ENCODE measurements at regions not wholly inside any gene's neighbourhood (a gene's known extent, or its start where the extent isn't known, plus 50 kb on each side); places are given as distances from the start of the nearest gene placed in this dataset.

GRCh38 chr4:177128306-177128705 lies 181.4 kb upstream of the NEIL3 start:
- TF ChIP-seq CTCF (IDR thresholded peaks at IDR 0.05): no peak

GRCh38 chr4:177131736-177132135 lies 177.9 kb upstream of the NEIL3 start:
- no peak for TF ChIP-seq CTCF (IDR thresholded peaks at IDR 0.05)

- no peak for TF ChIP-seq CTCF (IDR thresholded peaks at IDR 0.05)
Observed at GRCh38 chr4:177147668-177148067, 162.0 kb upstream of the NEIL3 start.

- no peak for TF ChIP-seq CTCF (IDR thresholded peaks at IDR 0.05)
Observed at GRCh38 chr4:177155454-177155853, 154.2 kb upstream of the NEIL3 start.

GRCh38 chr4:177159600-177159999 lies 150.1 kb upstream of the NEIL3 start:
- TF ChIP-seq CTCF (IDR thresholded peaks at IDR 0.05): no peak

- no peak for TF ChIP-seq CTCF (IDR thresholded peaks at IDR 0.05)
Observed at GRCh38 chr4:177161781-177162180, 147.9 kb upstream of the NEIL3 start.

GRCh38 chr4:177163532-177163931 lies 146.1 kb upstream of the NEIL3 start:
- no peak for TF ChIP-seq CTCF (IDR thresholded peaks at IDR 0.05)

GRCh38 chr4:177171588-177171987 lies 138.1 kb upstream of the NEIL3 start:
- no peak for TF ChIP-seq CTCF (IDR thresholded peaks at IDR 0.05)

All from LNCAP (cell line).